ENCODE measurements at regions not wholly inside any gene's neighbourhood (a gene's known extent, or its start where the extent isn't known, plus 50 kb on each side); places are given as distances from the start of the nearest gene placed in this dataset.

- Histone ChIP-seq H3K36me3 (ENCODE audit: control insufficient read depth in 2 of 3, insufficient read depth in 3 of 3, low read length in 3 of 3) (peaks cover 0 to 5% (median 0%) of the 10 kb centered on the region in 3 donors), H3K27me3 (ENCODE audit: control insufficient read depth, insufficient read depth, low read length) (no peaks in the 10 kb centered on the region), H3K9ac (ENCODE audit: low read length in 3 of 3) (no peak overlapping the region), H3K9me3 (ENCODE audit: control insufficient read depth in 2 of 3, insufficient read depth in 1 of 3, low read length in 3 of 3) (no peaks in the 10 kb centered on the region), H3K4me3 (ENCODE audit: low read length in 3 of 3) (no peak overlapping the region), H3K27ac (ENCODE audit: low read depth in 2 of 2, low read length in 2 of 2) (no peak overlapping the region), H3K4me1 (ENCODE audit: control insufficient read depth in 2 of 3, insufficient read depth in 2 of 3, low read depth in 1 of 3, low read length in 3 of 3) (no peaks in the 10 kb centered on the region)
- intact Hi-C loops (cut with DNase I) = no loop called here
- TF ChIP-seq CTCF (IDR thresholded peaks at IDR 0.05; ENCODE audit: borderline replicate concordance, extremely low read depth, insufficient read depth) = no peak
- FAIRE-seq (no peak), DNase-seq (no peak)
Measured at GRCh38 chr1:65036570-65037051, 70.3 kb upstream of the JAK1 start.

- intact Hi-C loops (cut with DNase I) = no loop called here
- H3K9ac ChIP-seq (ENCODE audit: low read length in 3 of 3) = no peak overlapping the region
Measured at GRCh38 chr1:65039066-65039465, 72.7 kb upstream of the JAK1 start.

GRCh38 chr1:65039508-65039907 lies 73.2 kb upstream of the JAK1 start:
- Histone ChIP-seq H3K27ac (ENCODE audit: low read depth in 2 of 2, low read length in 2 of 2) (no peak overlapping the region), H3K9me3 (ENCODE audit: control insufficient read depth in 2 of 3, insufficient read depth in 1 of 3, low read length in 3 of 3) (no peaks in the 10 kb centered on the region), H3K4me3 (ENCODE audit: low read length in 3 of 3) (no peak overlapping the region), H3K36me3 (ENCODE audit: control insufficient read depth in 2 of 3, insufficient read depth in 3 of 3, low read length in 3 of 3) (peaks cover 0 to 5% (median 0%) of the 10 kb centered on the region in 3 donors), H3K9ac (ENCODE audit: low read length in 3 of 3) (no peak overlapping the region), H3K4me1 (ENCODE audit: control insufficient read depth in 2 of 3, insufficient read depth in 2 of 3, low read depth in 1 of 3, low read length in 3 of 3) (no peaks in the 10 kb centered on the region), H3K27me3 (ENCODE audit: control insufficient read depth, insufficient read depth, low read length) (no peaks in the 10 kb centered on the region)
- TF ChIP-seq CTCF (IDR thresholded peaks at IDR 0.05; ENCODE audit: borderline replicate concordance, extremely low read depth, insufficient read depth) = no peak
- DNase-seq (no peak), FAIRE-seq (no peak)
- intact Hi-C loops (cut with DNase I) = no loop called here

More at GRCh38 chr1:65039066-65039465, 72.7 kb upstream of the JAK1 start:
- no peaks in the 10 kb centered on the region for H3K9me3 ChIP-seq (ENCODE audit: control insufficient read depth in 2 of 3, insufficient read depth in 1 of 3, low read length in 3 of 3)
- FAIRE-seq (no peak), DNase-seq (no peak)
- H3K4me3 ChIP-seq (ENCODE audit: low read length in 3 of 3) = no peak overlapping the region
- H3K36me3 ChIP-seq (ENCODE audit: control insufficient read depth in 2 of 3, insufficient read depth in 3 of 3, low read length in 3 of 3) = peaks cover 0 to 5% (median 0%) of the 10 kb centered on the region in 3 donors
- H3K4me1 ChIP-seq (ENCODE audit: control insufficient read depth in 2 of 3, insufficient read depth in 2 of 3, low read depth in 1 of 3, low read length in 3 of 3) = no peaks in the 10 kb centered on the region
- no peak overlapping the region for H3K27ac ChIP-seq (ENCODE audit: low read depth in 2 of 2, low read length in 2 of 2)
- TF ChIP-seq CTCF (IDR thresholded peaks at IDR 0.05; ENCODE audit: borderline replicate concordance, extremely low read depth, insufficient read depth) = no peak
- no peaks in the 10 kb centered on the region for H3K27me3 ChIP-seq (ENCODE audit: control insufficient read depth, insufficient read depth, low read length)

GRCh38 chr1:65042467-65042866 lies 76.1 kb upstream of the JAK1 start:
- Histone ChIP-seq H3K4me1 (ENCODE audit: control insufficient read depth in 2 of 3, insufficient read depth in 2 of 3, low read depth in 1 of 3, low read length in 3 of 3) (no peaks in the 10 kb centered on the region), H3K9ac (ENCODE audit: low read length in 3 of 3) (no peak overlapping the region), H3K9me3 (ENCODE audit: control insufficient read depth in 2 of 3, insufficient read depth in 1 of 3, low read length in 3 of 3) (no peaks in the 10 kb centered on the region), H3K36me3 (ENCODE audit: control insufficient read depth in 2 of 3, insufficient read depth in 3 of 3, low read length in 3 of 3) (no peaks in the 10 kb centered on the region), H3K27me3 (ENCODE audit: control insufficient read depth, insufficient read depth, low read length) (no peaks in the 10 kb centered on the region), H3K27ac (ENCODE audit: low read depth in 2 of 2, low read length in 2 of 2) (no peak overlapping the region), H3K4me3 (ENCODE audit: low read length in 3 of 3) (no peak overlapping the region)
- intact Hi-C loops (cut with DNase I) = no loop called here
- no peak for TF ChIP-seq CTCF (IDR thresholded peaks at IDR 0.05; ENCODE audit: borderline replicate concordance, extremely low read depth, insufficient read depth)
- DNase-seq (no peak), FAIRE-seq (no peak)
